Transverse colon (tissue), 4 donors: ENCODE measurements at regions not wholly inside any gene's neighbourhood (a gene's known extent, or its start where the extent isn't known, plus 50 kb on each side); places are given as distances from the start of the nearest gene placed in this dataset.

Experiments
- DNase-seq: peaks from one replicate; pipeline ENCODE4 v3.0.0-alpha.2; 2019
- H3K27ac ChIP-seq, 4 donors: fragments of 200-600 bp; sonication (generic); 2 replicates each; pipeline ENCODE4 v1.5.1; 2016 to 2018; ENCODE audit warnings: inconsistent platforms in 4 of 4
- H3K27me3 ChIP-seq: fragments of 200-600 bp; sonication (generic); 2 replicates; pipeline ENCODE4 v1.5.1; 2017; ENCODE audit warnings: inconsistent platforms
- H3K36me3 ChIP-seq, 4 donors: fragments of 200-600 bp; sonication (generic); 2 replicates each; pipeline ENCODE4 v1.5.1; 2017 to 2019; ENCODE audit warnings: inconsistent platforms in 4 of 4
- H3K4me1 ChIP-seq, 4 donors: fragments of 200-600 bp; sonication (generic); 2 replicates each; pipeline ENCODE4 v1.5.1; 2017 to 2020; ENCODE audit warnings: inconsistent platforms in 4 of 4
- H3K4me3 ChIP-seq, 4 donors: fragments of 200-600 bp; sonication (generic); 1 replicate in 1 of 4; 2 replicates in 3 of 4; pipeline versions ENCODE4 v1.5.1 to v1.6.1; 2017 to 2019; ENCODE audit warnings: inconsistent platforms in 4 of 4
- H3K9me3 ChIP-seq, 2 donors: fragments of 200-600 bp; sonication (generic); 2 replicates each; pipeline ENCODE4 v1.5.1; 2017 to 2019; ENCODE audit warnings: inconsistent platforms in 2 of 2
- EP300 ChIP-seq: sonication (generic); formaldehyde crosslinking; IDR thresholded peaks from one replicate; pipeline ENCODE4 v1.6.1; 2017; ENCODE audit warnings: antibody characterized with exemption, low read depth
- POLR2A ChIP-seq: fragments of 450-650 bp; IDR thresholded peaks from one replicate; pipeline ENCODE4 v1.6.1; 2016; ENCODE audit warnings: antibody characterized with exemption, mild to moderate bottlenecking, moderate library complexity
- POLR2AphosphoS5 ChIP-seq, 3 donors: sonication (generic); formaldehyde crosslinking; IDR thresholded peaks; one replicate each; pipeline ENCODE4 v1.6.1; 2016; ENCODE audit warnings: antibody characterized with exemption in 3 of 3
- WGBS, 2 donors: methylation state at CpG; one replicate each; pipeline ENCODE4 v1.1.5; 2018; ENCODE audit warnings: low coverage in 1 of 2; 5-methylcytosine and 5-hydroxymethylcytosine counted together
- in situ Hi-C, 4 donors: fragments of 200-750 bp; cut with MboI; loops; one replicate each; pipeline versions ENCODE4 v1.15.0 to v1.15.1; 2017; ENCODE audit warnings: low sequenced_read_pairs in 3 of 4, low pct_ligation_motif_present in 1 of 4, low pct_unique_long_range_greater_than_20kb in 1 of 4
- intact Hi-C: fragments of 100-400 bp; cut with DNase I; formaldehyde crosslinking; loops from one replicate; pipeline ENCODE4 v1.15.1; 2023; ENCODE audit warnings: low total_unique reads
- TF ChIP-seq, protein P1 (sequence below), 5 experiments: fragments of 200-600 bp in 3 of 5; fragments of 450-650 bp in 2 of 5; sonication (generic) in 3 of 5; IDR thresholded peaks; 1 replicate in 2 of 5; 2 replicates in 3 of 5; pipeline ENCODE4 v1.5.1; 2016 to 2017; ENCODE audit warnings: antibody characterized with exemption in 5 of 5, inconsistent platforms in 3 of 5, mild to moderate bottlenecking in 2 of 5, moderate library complexity in 1 of 5

DNA sequence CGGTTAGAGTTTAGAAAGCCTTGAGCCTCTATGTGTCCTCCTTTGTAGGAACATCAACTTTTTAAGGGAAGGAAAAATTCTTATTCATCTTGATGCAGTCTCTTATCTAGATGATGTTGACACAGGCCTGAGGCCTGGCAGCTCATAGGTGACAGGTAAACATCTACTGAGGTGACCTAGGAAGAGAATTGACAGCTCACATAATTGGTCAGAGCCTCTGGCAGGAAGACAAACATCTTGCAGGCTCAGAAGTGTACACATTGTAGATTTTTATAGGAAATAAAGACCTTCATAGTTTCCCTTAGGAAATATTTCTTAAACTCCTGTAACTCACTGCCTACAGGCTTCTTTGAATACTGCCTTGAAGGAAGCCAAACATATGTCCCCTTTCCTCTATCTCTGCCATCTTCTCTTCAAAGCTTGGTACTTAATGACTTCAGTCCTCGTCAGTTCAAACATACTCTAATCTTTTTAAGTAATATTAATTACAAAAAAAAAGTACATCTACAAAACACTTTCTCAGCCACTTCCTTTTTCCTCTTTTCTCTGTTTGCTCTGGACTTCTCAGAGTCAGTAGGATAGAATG is 341.3 kb downstream of the TBL1XR1 start:
- TF ChIP-seq EP300 (no peak), POLR2A (no peak), POLR2AphosphoS5 (IDR thresholded peaks at IDR 0.05) (no peak)
- TF ChIP-seq, protein P1, sequence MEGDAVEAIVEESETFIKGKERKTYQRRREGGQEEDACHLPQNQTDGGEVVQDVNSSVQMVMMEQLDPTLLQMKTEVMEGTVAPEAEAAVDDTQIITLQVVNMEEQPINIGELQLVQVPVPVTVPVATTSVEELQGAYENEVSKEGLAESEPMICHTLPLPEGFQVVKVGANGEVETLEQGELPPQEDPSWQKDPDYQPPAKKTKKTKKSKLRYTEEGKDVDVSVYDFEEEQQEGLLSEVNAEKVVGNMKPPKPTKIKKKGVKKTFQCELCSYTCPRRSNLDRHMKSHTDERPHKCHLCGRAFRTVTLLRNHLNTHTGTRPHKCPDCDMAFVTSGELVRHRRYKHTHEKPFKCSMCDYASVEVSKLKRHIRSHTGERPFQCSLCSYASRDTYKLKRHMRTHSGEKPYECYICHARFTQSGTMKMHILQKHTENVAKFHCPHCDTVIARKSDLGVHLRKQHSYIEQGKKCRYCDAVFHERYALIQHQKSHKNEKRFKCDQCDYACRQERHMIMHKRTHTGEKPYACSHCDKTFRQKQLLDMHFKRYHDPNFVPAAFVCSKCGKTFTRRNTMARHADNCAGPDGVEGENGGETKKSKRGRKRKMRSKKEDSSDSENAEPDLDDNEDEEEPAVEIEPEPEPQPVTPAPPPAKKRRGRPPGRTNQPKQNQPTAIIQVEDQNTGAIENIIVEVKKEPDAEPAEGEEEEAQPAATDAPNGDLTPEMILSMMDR (IDR thresholded peaks at IDR 0.05) = no peak
- H3K27me3 ChIP-seq = no peaks in the 10 kb centered on the region
- no peak for DNase-seq
- in situ Hi-C loops (no loop called here), intact Hi-C loops (no loop called here)
- H3K4me1 ChIP-seq = no peaks in the 10 kb centered on the region
- no peaks in the 10 kb centered on the region for H3K9me3 ChIP-seq
- 74 to 78% methylated on average over 2 of the region's 2 CpGs for WGBS, 2 donors
- no peaks in the 10 kb centered on the region for H3K36me3 ChIP-seq
- H3K4me3 ChIP-seq = no peak overlapping the region
- H3K27ac ChIP-seq = no peak overlapping the region

DNA sequence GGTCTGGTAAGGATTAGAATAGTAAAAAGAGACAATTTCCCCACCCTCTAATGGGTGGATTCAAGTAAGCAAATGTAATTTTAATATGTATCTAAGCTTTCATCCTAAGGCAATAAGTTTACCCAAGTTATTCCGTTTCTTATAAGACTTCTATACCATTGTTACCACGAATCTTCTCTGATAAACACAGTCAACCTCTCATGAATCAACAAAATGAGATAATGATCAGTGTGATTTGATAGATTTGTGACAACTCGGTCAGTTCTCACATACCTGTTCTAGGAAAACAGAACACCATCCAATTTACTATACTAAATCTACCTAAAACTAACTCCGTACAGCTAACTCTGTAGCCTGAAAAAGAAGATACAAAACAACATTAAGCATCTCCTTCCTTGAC is 342.1 kb downstream of the TBL1XR1 start:
- no peak for DNase-seq
- Histone ChIP-seq H3K4me1 (no peaks in the 10 kb centered on the region), H3K27ac (no peak overlapping the region), H3K27me3 (no peaks in the 10 kb centered on the region), H3K36me3 (no peaks in the 10 kb centered on the region), H3K4me3 (no peak overlapping the region), H3K9me3 (no peaks in the 10 kb centered on the region)
- no peak for TF ChIP-seq EP300
- no peak for TF ChIP-seq POLR2AphosphoS5 (IDR thresholded peaks at IDR 0.05)
- TF ChIP-seq, protein P1 (IDR thresholded peaks at IDR 0.05) = no peak
- no peak for TF ChIP-seq POLR2A
- in situ Hi-C loops = no loop called here
- intact Hi-C loops = no loop called here
- WGBS, 2 donors = 62 to 84% methylated on average over 3 to 4 of the region's 4 CpGs

DNA sequence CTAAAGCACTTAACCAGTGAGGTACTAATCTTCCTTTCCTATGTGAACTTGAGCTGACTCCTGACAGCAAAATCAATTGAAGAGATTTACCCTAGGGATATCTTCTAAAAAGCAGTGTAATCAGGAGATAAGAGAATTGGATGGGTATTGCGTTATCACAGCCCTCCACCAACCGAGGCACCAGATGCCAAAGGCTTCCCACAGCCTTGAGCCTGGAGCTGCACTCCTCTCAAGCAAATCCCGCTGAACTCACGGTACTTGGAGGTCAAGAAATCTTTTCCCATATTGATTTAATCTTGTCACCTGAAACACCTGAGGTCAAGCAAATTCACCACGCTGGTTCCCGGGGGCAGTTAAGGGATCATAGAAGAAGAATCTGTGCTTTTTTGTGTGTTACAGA is 346.8 kb downstream of the TBL1XR1 start:
- H3K4me3 ChIP-seq = no peak overlapping the region
- in situ Hi-C loops (no loop called here), intact Hi-C loops (no loop called here)
- H3K36me3 ChIP-seq = no peaks in the 10 kb centered on the region
- TF ChIP-seq EP300 (no peak), POLR2AphosphoS5 (IDR thresholded peaks at IDR 0.05) (no peak), POLR2A (no peak)
- TF ChIP-seq, protein P1 (IDR thresholded peaks at IDR 0.05) = no peak
- H3K27me3 ChIP-seq = no peaks in the 10 kb centered on the region
- WGBS, 2 donors = 71 to 85% methylated on average over 2 to 6 of the region's 6 CpGs
- DNase-seq = no peak
- no peaks in the 10 kb centered on the region for H3K9me3 ChIP-seq
- no peaks in the 10 kb centered on the region for H3K4me1 ChIP-seq
- H3K27ac ChIP-seq = no peak overlapping the region

DNA sequence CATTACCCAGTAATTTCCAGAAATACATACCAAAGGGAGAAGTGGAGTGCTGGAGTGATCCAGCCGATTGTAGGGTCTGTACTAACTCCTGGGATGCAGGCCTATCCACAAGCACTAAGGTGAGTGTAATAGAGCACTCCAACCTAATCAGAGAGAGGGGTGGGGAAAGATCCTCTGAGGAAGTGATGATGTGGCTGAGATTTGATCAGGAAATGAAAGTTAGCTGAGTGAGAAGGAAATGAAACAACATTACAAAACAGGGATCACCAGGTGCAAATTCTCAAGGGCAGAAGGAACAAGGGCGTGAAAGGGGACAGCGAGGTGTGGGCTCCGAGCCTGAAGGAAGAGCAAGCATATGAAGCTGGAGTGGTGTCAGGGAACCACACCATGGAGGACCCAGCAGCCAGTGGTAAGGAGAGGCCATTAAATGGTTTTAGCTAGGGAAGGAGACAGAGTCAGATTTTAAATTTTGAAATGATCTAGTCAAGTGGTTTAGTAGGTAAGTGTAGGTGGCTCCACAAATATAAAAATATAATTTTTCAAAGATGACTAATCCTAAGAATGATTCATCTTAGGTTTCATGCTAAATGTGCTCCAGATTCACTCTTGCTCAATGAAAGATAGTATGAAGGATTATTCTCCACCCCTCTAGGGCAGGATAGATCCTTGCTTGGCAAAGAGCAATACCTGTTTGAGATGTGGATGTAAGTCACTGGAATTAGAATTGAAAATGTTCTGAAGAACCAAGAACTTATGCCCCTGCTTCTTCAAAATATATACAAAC is 348.7 kb downstream of the TBL1XR1 start:
- H3K9me3 ChIP-seq = no peaks in the 10 kb centered on the region
- H3K4me1 ChIP-seq = no peaks in the 10 kb centered on the region
- DNase-seq = no peak
- no peak overlapping the region for H3K4me3 ChIP-seq
- no peaks in the 10 kb centered on the region for H3K36me3 ChIP-seq
- H3K27me3 ChIP-seq = no peaks in the 10 kb centered on the region
- 68 to 84% methylated on average over 4 of the region's 4 CpGs for WGBS, 2 donors
- TF ChIP-seq POLR2AphosphoS5 (IDR thresholded peaks at IDR 0.05) (no peak), POLR2A (no peak), EP300 (no peak)
- TF ChIP-seq, protein P1 (IDR thresholded peaks at IDR 0.05) = no peak
- H3K27ac ChIP-seq = no peak overlapping the region
- intact Hi-C loops = no loop called here
- in situ Hi-C loops = no loop called here
